ENCODE measurements at regions not wholly inside any gene's neighbourhood (a gene's known extent, or its start where the extent isn't known, plus 50 kb on each side); places are given as distances from the start of the nearest gene placed in this dataset.

GRCh38 chr10:61023053-61023452 lies 79.1 kb upstream of the RHOBTB1 start:
- no peak overlapping the region for H2BK120ac ChIP-seq (ENCODE audit: low read depth, low read length)
- POLR2A ChIA-PET (ENCODE audit: unreplicated experiment), result no interaction called here
- no peak overlapping the region for H3K4ac ChIP-seq (ENCODE audit: low read depth, low read length)
- H3K27ac ChIP-seq (ENCODE audit: insufficient read depth, low read length), result no peak overlapping the region
- H3K9me1 ChIP-seq (ENCODE audit: insufficient read depth, low read length), result no peaks in the 10 kb centered on the region
- no peaks in the 10 kb centered on the region for H4K20me1 ChIP-seq (ENCODE audit: insufficient read depth, low read length)
- H3K23ac ChIP-seq (ENCODE audit: low read depth, low read length), result no peak overlapping the region
- intact Hi-C loops (cut with micrococcal nuclease) (no loop called here), dilution Hi-C loops (cut with HindIII; ENCODE audit: low sequenced_read_pairs, unreplicated experiment) (no loop called here), in situ Hi-C loops (cut with MboI; ENCODE audit: low sequenced_read_pairs) (no loop called here)
- no peak overlapping the region for H2BK5ac ChIP-seq (ENCODE audit: low read depth, low read length, poor library complexity, severe bottlenecking)
- no peaks in the 10 kb centered on the region for H3K9me3 ChIP-seq (ENCODE audit: control insufficient read depth, insufficient read depth, low read length)
- H3K79me1 ChIP-seq (ENCODE audit: low read depth in 1 of 2, low read length in 2 of 2), result no peaks in the 10 kb centered on the region
- no peak overlapping the region for H4K5ac ChIP-seq (ENCODE audit: low read depth, low read length)
- no peak overlapping the region for H2AFZ ChIP-seq (replicated peaks; ENCODE audit: low read length, poor library complexity)
- H3K56ac ChIP-seq (ENCODE audit: extremely low read depth, insufficient read depth, low read length), result no peak overlapping the region
- no peak overlapping the region for H3K4me2 ChIP-seq (ENCODE audit: low read depth, low read length)
- no peak overlapping the region for H2BK15ac ChIP-seq (ENCODE audit: low read depth, low read length)
- TF ChIP-seq CEBPB (IDR thresholded peaks at IDR 0.05; ENCODE audit: low read depth, low read length) (no peak), CHD1 (IDR thresholded peaks at IDR 0.05; ENCODE audit: low read depth, low read length) (no peak), RCOR1 (IDR thresholded peaks at IDR 0.05; ENCODE audit: insufficient replicate concordance, low read length) (no peak), MXI1 (IDR thresholded peaks at IDR 0.05; ENCODE audit: borderline replicate concordance, low read depth, low read length) (no peak), BHLHE40 (IDR thresholded peaks at IDR 0.05; ENCODE audit: low read depth, low read length) (no peak), RAD21 (IDR thresholded peaks at IDR 0.05; ENCODE audit: low read length) (no peak), USF2 (IDR thresholded peaks at IDR 0.05; ENCODE audit: low read depth, low read length) (no peak), CTCF (conservative IDR thresholded peaks at IDR 0.05; ENCODE audit: low read depth, low read length) (no peak), FOS (IDR thresholded peaks at IDR 0.05; ENCODE audit: low read depth, low read length) (no peak)
- no peak overlapping the region for H3K14ac ChIP-seq (replicated peaks; ENCODE audit: low read depth, low read length)
- H3K4me1 ChIP-seq (ENCODE audit: control insufficient read depth, insufficient read depth, low read length), result no peaks in the 10 kb centered on the region
- BruUV-seq (replicated peaks), result no TSS peak
- no peaks in the 10 kb centered on the region for H3K36me3 ChIP-seq (ENCODE audit: control insufficient read depth, insufficient read depth, low read length)
- no peak overlapping the region for H4K91ac ChIP-seq (ENCODE audit: insufficient read depth, low read depth, low read length)
- no peak overlapping the region for H3K18ac ChIP-seq (ENCODE audit: low read depth, low read length)
- DNase-seq (no peak), ATAC-seq (ENCODE audit: low read depth) (no peak)
- H3K9ac ChIP-seq (ENCODE audit: low read depth, low read length), result no peak overlapping the region
- no peak overlapping the region for H2AK5ac ChIP-seq (ENCODE audit: low read depth, low read length)
- no peak overlapping the region for H4K8ac ChIP-seq (ENCODE audit: low read depth in 2 of 2, low read length in 2 of 2)
- H3K4me3 ChIP-seq (ENCODE audit: insufficient read depth, low read depth, low read length), result no peak overlapping the region
- CTCF ChIA-PET, result interaction anchor here (1.4 kb wide), 1 partner anchor 177 kb away, joined by 4 read pairs; no protein-coding TSS in a partner anchor
- no peak overlapping the region for H2AK9ac ChIP-seq (replicated peaks; ENCODE audit: low read depth, low read length, poor library complexity)
- no peaks in the 10 kb centered on the region; the same call in 1 of the 2 replicates for H3K27me3 ChIP-seq (ENCODE audit: control insufficient read depth, insufficient read depth, low read length)
- no peak overlapping the region for H2BK20ac ChIP-seq (ENCODE audit: low read depth, low read length)
